GM12865 (cell line): ENCODE measurements at regions not wholly inside any gene's neighbourhood (a gene's known extent, or its start where the extent isn't known, plus 50 kb on each side); places are given as distances from the start of the nearest gene placed in this dataset.
"Not testable (repeated sequence)": the region's sequence is repeated elsewhere in the genome, so short reads cannot be mapped to it uniquely, and the experiment has no call there.

Source experiments
- DNase-seq: peaks from one replicate; pipeline ENCODE4 v3.0.0; 2010; ENCODE audit warnings: low read depth
- H3K4me3 ChIP-seq: 2 replicates; pipeline ENCODE4 v1.5.1; 2011; ENCODE audit warnings: mild to moderate bottlenecking, low read depth, low read length, control low read depth
- TF ChIP-seq, protein P1 (sequence below): IDR thresholded peaks from 2 replicates; pipeline ENCODE4 v1.5.1; 2011; ENCODE audit warnings: low read length, control low read depth, low read depth, inconsistent platforms; ENCODE audit not compliant: insufficient read depth; ENCODE audit errors: missing control alignments

DNA sequence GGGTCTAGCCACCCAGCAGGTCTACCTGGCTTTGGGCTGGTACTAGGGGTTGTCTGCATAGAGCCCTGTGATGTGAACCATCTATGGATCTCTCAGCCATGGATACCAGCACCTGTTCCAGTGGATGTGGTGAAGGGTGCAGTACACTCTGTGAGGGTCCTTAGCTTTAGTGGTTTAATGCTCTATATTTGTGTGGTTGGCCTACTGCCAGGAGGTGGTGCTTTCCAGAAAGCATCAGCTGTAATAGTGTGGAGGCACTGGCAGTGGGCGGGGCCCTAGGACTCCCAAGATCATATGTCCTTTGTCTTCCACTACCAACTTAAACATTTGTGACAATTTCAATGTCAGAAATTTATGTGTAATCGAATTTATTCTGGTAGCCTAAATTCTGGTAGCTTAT, 1065.1 kb downstream of the RPIA start:
- not testable (repeated sequence) for H3K4me3 ChIP-seq, DNase-seq

DNA sequence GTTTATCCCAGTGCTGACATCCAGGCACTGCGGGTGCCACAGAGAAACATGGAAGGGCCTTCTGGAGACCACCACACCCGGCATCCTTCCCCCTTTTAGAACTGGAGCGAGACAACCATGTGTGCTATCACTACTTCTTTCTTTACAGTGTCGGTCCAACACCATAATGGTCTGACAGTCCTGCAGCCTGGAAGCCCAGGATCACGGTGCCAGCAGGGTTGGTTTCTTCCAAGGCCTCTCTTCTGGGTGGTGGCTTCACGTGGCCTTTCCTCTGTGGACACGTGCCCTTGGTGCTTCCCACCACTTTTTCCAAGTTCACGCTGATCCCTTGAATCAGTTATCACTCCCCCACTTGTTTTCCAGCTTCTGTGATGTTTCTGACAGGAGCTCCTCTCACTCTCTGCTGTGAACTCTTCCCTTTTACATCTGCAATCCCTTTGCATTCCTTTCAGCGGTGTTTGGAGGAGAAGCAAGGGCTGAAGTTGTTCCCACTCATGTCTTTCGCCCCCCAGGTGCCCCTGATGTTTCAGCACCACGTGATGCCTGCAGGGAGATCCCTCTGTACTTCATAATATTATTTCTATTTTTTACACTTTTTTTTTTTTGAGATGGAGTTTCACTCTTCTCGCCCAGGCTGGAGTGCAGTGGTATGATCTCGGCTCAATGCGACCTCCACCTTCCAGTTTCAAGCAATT, 1067.0 kb downstream of the RPIA start:
- DNase-seq, H3K4me3 ChIP-seq: not testable (repeated sequence)

DNA sequence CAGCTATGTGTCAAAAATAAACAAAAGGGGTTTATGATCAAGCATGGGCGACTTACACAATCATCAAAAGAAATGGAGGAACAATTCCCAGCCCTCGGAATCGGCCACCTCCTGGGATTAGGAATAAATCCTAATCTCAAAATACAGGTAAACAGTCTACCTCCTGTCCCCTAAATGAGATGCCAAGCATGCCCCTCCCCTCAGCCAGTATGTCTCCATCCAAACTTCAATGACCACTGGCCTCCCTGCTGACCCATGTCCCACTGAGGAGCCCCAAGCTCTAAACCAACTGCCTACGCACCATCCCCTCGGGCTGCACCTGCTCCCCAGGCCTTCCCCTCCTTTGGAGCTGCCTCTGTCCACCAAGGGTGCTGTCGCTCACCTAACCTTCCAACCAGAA, 1069.3 kb downstream of the RPIA start:
- DNase-seq, H3K4me3 ChIP-seq: not testable (repeated sequence)

GRCh38 chr2:89761171-89761570, 1069.7 kb downstream of the RPIA start:
- H3K4me3 ChIP-seq, DNase-seq: not testable (repeated sequence)

- not testable (repeated sequence) for DNase-seq, H3K4me3 ChIP-seq
Observed at GRCh38 chr2:89761863-89762262, 1070.4 kb downstream of the RPIA start.

DNA sequence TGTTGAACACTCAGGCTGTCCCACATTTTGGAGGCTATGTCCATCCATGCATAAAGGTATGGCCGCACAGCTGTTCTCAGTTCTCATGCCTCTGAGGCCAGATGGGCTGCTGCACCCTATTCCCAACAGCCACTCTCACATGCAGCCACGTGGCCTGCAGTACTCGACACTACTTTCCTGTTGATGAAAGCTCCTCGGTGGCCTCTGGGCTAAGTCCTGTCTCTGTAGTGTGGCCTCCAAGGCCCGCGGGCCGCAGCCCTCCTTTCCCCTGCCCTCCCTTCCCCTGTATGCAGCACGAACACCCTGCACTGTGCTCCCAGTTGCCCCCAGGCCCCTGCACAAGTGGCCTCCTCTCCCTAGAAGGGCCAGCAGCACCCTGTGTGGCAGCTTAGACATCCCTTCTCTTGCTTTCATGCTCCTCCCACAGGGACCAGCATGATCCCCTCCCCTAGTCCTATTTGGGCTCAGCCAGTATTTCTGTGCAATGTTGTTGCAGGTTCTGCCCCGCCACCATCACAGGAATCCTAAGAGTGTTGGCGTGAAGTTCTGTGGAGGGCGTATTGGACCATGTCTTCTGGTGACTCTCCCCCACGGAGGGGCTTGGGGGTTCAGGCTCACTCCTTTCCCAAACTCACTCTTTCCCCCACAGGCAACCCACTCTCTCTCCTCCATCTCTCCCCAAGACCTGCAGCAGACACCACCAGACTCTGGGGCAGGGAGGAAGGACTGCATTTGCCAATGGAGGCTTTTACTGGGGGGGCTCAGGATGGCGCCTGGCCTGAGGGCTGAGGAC, 1071.2 kb downstream of the RPIA start:
- not testable (repeated sequence) for DNase-seq

DNA sequence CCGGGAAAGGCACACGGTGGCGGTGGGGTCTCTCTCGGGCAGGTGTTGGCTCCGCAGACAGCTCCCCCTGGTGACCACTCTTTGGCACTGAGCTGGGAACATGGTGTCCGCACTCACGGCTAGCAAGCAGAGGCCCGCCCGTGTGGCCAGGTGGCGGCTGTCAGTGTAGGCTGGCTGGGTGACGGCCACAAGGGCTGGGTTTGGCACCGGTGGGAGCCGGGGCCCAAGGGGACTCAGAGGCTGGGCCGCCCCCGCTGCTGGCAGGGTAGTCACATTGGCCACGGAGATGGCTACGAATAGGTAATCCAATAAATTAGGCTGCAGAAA, 1071.7 kb downstream of the RPIA start:
- TF ChIP-seq, protein P1, sequence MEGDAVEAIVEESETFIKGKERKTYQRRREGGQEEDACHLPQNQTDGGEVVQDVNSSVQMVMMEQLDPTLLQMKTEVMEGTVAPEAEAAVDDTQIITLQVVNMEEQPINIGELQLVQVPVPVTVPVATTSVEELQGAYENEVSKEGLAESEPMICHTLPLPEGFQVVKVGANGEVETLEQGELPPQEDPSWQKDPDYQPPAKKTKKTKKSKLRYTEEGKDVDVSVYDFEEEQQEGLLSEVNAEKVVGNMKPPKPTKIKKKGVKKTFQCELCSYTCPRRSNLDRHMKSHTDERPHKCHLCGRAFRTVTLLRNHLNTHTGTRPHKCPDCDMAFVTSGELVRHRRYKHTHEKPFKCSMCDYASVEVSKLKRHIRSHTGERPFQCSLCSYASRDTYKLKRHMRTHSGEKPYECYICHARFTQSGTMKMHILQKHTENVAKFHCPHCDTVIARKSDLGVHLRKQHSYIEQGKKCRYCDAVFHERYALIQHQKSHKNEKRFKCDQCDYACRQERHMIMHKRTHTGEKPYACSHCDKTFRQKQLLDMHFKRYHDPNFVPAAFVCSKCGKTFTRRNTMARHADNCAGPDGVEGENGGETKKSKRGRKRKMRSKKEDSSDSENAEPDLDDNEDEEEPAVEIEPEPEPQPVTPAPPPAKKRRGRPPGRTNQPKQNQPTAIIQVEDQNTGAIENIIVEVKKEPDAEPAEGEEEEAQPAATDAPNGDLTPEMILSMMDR: no peak
- no peak overlapping the region for H3K4me3 ChIP-seq
- no peak for DNase-seq

More for the DNA sequence above, 1071.2 kb downstream of the RPIA start:
- H3K4me3 ChIP-seq: not testable (repeated sequence)

DNA sequence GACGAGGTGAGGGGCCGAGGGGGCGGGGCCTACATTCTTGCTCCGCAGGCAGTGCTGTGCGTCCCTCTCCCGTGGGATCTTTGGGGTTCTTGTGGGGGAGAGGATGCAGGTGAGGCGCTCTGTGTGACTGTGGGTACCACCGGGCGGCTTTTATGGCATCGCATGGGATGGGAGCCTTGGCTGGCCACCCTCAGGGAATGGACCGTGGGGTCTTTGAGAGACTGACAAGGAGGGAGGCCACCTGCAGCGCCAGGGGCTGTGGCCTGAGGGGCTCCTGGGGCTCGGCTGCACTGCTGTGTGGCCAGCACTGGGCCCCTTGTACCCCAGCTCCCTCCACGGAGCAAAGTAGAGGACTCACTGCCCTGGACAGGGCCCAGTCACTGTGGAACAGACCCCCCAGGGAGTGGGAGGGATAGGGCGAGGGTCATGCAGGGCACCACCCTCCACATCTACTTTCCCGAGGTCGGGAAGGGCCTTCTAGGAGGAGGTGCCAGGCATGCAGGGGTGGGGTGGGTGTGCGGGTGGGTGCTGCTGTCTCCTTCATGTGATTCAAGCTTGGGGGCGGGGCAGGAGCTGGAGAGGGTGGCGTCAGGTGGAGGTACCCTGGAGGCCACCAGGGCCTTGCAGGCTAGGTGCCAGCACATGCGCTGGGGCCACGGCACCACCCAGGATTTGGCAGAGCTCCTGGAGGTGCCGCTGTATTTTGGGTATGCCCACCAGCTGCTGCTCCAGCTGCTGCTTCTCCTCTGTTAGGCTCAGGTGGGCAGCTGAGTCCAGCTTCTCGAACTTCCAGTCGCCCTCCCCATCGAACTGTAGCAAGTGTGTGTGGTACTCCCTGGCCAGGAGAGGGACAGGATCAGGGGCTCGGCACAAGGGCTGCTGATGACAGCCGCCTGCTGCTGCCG, 1072.4 kb downstream of the RPIA start:
- TF ChIP-seq, protein P1: no peak
- DNase-seq: no peak

DNA sequence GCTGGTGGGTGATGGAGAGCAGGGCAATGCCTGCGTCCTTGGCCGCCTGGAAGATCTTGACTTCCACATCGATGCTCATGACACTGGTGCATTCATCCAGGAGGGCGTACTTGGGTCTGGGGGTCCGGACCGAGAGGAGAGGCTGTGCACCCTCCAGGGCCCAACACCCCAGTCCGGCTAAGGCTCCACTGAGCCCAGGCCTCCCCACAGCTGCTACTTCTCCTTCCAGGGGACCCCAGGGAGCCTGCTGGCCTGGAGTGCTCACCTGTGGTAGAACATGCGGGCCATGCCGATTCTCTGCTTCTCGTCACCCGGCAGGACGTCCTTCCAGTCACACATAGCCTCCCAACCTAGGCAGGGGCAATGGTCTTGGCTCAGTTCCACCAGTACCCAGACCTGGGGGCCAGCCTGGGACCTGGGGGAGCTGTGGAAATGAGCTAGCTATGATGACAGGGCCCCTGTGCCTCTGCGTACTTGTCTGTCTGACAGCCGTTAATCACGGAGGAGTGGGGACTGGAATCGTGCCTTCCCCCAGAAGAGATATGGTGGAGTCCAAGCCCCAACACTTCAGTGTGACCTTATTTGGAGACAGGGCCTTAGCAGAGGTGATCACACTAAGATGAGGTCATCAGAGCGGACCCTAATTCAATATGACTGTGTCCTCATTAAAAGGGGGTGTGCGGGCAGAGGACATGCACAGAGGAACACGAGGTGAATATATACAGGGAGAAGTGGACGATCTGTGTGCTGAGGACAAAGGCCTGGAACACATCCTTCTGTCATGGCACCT, 1073.3 kb downstream of the RPIA start:
- DNase-seq: not testable (repeated sequence)

More for the DNA sequence above, 1072.4 kb downstream of the RPIA start:
- H3K4me3 ChIP-seq: no peak overlapping the region

DNA sequence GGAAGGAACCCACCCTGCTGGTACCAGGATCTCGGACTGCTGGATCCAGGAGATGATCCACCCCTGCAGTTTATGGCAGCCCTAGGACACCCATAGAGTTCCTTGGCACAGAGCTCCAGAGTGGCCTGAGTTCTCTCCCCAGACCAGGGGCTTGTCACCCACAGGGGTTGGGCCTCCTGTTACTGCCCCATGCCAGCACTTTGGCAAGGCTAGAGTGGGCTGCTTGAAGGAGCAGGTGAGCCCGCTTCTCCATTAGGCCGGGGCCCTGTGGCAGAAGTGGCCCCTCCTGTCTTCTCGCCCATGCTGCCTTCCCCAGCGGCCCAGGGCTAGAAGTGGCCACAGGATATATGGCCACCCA, 1073.9 kb downstream of the RPIA start:
- not testable (repeated sequence) for H3K4me3 ChIP-seq, DNase-seq

More for the DNA sequence above, 1073.3 kb downstream of the RPIA start:
- not testable (repeated sequence) for H3K4me3 ChIP-seq

- DNase-seq, H3K4me3 ChIP-seq: not testable (repeated sequence)
Observed at GRCh38 chr2:89766141-89766990, 1074.9 kb downstream of the RPIA start.

- DNase-seq, H3K4me3 ChIP-seq: not testable (repeated sequence)
Observed at GRCh38 chr2:89767058-89767457, 1075.6 kb downstream of the RPIA start.
